HG02870 (cell line): ENCODE measurements at regions not wholly inside any gene's neighbourhood (a gene's known extent, or its start where the extent isn't known, plus 50 kb on each side); places are given as distances from the start of the nearest gene placed in this dataset.

Experiments
- ATAC-seq: cut with Tn5 transposase; IDR thresholded peaks from one replicate; pipeline ENCODE4 v1.9.1; 2021; ENCODE audit warnings: mild to moderate bottlenecking, moderate library complexity; ENCODE audit not compliant: unreplicated experiment

DNA sequence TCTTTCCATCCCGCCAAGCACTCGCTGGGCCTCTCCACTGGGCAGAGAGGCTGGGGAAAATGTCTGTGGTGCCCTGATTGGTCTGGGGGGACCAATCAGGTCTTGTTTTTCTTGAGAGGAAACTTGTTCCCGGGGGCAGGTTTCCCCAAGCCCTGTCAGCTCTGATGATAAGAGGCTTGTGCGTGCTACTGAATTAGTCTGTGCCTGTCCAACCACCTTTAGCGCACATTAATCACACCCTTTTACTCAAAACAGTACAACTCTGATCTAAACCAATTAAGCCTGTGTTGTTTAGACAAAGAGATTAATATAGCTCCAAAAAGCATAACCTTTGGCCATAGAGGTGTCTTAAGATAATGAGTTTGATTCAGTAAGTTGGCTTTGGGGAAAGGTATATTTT, 580.4 kb downstream of the VRK1 start:
- ATAC-seq = no peak

DNA sequence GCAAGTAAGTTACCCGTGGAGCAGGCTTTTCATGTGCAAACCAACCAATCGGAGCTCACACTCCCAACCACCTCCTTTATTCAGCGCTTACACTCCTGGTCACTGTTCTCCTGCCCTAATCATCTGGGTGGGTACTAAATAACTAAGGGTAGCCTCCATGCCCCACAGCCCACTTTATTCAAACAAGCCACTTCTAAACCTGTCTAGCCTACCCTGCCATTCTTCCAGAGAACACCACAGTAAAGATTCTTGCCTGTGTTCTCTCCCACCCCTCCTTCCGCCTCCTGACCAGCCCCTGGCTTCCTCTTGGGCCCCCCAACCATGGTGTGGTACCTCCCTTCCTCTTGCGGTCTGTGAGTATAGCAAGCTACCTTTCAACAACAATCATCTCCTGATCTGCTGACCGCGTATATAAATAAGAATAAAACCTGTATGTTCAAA, 581.9 kb downstream of the VRK1 start:
- no peak for ATAC-seq

DNA sequence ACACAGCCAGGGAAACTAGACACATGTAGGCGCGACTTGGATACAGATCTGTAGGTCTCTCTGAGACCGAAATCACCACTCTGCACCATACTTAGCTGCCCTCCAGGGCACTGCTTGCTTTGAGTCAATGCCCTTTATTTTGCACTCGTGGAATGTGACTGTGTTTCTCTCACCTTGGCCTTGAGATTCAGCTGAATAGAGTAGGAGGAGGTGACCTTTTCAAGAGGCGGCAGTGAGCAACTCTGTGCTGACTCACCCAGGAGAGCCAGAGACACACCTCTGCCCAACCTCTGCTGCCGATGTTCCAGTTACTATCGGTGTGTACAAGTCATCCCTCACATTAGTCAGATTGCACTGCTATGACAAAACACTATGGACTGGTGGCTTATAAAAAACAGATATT, 583.4 kb downstream of the VRK1 start:
- ATAC-seq = no peak

DNA sequence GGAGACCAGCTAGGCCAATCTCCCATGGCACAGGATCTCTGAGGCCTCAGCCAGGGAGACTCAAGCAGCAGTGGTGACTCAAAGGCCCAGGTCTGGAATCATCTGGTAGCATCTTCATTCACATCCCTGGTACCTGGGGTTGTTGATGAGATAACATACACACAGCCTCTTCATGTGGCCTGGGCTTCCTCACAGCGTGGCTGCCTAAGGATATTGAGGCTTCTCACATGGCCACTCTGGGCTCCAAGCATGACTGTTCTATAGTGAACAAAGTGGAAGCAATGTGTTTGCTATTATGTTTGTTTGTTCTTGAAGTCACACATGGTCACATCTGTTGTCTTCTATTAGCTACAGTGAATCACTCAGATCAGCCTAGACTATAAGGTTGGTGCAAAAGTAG, 584.1 kb downstream of the VRK1 start:
- ATAC-seq = no peak

DNA sequence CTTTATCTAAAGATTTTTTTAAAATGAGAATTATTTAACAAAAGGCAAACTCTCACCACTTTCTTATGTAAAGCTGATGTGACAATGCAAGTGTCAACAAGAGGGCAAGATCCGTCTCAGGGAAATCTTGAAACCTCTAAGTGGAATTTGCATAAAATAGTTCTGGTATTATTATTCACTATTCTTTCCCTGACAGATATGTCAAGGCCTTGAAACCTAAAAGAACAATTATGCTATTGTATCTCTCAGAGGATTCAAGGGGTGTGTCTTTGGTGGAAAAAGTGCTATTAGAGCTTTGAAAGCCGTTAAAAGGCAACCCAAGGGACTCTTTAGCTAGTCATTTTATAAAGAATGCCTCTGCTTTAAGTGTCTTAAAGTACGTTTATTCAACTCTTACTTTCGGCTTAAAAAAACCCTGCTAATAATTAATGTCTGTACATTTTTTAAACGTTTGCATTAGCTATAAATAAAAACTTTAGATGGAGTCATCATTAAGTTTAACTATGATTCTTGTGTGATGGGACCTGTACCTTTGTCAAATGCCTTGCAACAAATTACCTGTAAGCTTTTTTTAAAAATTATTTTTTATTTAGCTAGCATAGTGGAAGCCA, 585.5 kb downstream of the VRK1 start:
- no peak for ATAC-seq

DNA sequence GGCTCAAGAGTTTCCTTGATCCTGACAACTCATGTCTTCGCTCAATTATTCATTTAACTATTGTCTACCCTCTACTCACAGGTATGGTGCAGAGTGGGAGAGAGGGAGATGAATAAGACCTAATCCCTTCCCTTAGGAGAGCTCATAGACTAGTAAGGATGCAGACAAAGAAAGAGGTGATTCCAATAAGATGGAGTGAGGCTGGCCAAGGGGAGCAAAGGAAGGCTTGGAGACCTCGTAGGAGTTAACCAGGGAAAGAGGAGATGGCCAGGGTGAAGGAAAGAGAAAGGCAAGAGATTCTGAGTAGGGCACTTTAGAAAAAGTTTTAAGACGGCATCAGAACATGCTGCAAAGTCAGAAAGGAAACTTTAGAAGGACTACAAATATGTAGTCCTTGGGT, 588.5 kb downstream of the VRK1 start:
- ATAC-seq = no peak

DNA sequence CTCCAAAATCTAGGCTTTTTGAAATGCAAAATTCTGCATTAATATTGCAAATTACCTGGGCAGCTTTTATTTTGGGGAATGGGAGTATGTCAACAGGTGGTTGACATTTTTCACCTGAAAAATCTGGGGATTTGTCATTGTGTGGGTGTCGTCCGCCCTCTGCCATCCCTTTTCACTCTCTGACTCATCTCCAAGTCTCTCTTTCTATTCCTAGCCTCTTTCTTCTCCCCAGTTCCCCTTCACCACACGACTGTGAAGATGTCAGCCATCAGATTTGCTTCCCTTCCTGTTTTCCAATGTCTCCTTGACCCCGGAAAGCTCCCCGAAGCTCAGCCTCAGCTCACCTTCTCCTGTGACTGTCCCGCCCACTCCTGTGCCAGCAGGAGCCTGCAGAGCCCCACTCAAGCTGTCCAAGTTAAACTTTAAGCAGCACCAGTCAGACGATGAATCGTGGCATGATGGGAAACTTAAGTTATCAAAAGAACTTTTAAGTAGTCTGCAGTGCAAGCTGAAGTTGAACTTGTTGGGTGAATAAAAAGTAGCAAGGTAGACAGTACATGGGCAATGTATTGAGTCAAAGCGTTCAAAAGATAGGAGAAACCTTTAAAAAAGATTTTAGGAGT, 590.2 kb downstream of the VRK1 start:
- ATAC-seq = no peak

DNA sequence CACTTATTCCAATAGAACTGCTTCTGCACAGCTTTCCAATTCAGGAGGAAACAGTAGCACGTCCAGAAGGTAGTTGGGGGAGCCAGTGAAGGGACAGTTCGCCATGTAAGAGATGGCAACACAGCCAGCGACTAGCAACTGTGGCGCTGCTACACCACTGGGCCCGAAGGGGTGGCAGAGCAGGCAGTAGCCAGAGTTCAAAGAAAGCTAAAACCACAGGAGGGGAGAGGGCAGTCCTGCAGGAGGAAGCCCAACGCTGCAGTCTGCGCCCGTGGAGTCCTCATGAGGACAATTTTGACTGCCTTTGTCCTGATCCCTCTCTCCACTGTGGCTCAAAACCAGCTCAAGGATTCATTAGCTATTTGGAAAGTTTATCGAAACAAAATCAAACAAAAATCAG, 591.2 kb downstream of the VRK1 start:
- ATAC-seq = no peak

DNA sequence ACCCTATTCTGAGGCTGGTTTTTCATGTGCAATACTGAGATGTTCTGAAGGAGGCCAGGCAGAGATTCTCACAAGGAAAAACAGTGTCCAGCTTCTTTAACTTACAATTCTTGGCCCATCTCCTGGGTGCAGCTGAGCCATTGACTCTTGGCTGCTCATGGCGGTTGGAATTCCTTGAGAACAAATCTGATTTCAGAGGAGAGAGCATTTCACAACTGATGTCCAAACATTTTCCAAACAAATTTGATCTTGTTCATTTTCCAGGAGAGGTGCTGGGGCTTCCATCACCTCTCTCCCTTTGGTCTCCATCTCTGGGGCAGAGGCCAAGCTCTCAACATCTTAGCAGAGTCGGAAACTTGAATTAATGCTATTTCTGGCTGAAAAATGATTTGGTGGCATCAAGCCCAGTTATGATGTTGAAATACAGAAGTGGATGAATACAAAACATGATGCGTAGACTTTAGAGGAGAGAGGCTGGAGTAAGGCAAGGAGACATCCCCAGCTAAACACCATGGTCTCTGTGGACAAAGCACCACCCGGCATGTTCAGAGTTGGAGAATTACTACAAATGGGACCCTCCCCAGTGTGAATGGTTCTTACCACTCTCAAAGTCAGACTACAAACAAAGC, 593.0 kb downstream of the VRK1 start:
- no peak for ATAC-seq

DNA sequence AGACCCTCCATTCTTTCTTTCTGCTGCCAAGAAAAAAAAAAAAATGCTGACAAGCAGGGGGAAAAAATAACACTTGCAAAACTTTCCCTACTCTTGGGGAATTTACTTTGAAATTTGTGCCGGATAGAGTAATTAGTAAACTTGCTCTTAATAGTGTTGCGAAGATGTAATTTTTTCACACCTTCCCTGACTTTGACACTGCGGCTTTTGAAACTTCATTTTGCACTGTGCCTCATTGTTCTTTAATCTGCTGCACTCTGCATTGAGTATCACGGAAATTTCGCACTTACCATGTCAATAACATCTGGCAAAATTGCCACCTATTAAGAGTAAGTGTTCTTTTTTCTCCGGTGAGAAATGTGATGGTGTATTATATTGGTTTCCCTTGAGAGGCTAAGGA, 596.1 kb downstream of the VRK1 start:
- no peak for ATAC-seq

DNA sequence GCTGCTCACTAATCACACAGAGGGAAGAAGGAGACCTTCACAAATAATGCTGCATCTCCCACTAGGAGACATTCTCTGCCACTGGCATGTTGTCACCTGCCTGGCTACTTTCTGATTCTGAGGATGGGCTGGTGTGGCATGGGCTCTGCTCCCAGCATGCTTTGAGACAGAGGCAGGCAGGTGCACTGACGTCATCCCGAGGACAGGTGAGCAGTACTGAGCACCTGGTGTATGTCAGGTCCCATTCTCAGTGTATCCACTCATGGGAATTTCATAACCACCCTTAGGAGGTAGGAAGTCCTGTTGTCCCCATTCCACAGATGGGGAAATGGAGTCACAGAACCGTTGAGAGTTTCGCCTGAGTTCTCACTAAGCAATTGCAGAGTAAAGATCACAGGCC, 597.9 kb downstream of the VRK1 start:
- no peak for ATAC-seq

DNA sequence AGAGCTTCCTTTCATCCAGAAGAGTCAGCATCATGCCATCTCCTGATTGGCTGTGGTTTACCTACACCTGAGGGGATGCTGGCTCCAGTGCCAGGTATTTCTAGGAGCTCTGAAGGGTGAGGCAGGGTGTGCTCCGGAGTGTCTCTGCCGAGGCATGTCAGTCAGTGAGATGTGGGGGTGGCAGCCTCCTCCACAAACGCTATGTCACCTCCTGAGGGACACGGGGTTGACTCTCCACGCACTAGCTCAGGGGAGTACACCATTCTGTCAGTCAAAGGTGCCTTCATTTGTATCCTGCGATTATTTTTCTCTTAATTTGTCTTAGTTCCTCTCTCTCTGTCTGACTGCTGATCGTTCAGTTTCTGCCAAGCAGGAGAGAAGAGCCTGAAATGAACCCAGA, 604.5 kb downstream of the VRK1 start:
- no peak for ATAC-seq

DNA sequence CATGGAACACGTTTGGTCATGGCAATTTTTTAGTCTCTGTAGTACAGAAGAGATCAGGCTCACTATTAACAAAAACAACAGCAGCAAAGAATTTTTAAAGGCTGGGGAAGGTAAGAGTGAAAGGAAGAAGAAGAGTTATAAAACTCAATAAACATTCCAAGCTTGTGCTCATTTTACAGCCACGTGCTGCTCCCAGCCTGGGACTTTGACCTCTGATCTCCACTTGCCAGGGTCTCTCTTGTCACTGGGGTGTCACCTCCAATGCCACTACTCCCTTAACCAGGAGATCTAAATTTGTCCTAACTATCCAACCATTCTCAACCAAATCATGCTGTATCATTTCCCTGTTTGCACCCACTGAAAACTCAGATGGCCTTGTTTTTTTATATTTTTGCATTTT, 605.1 kb downstream of the VRK1 start:
- ATAC-seq = no peak

DNA sequence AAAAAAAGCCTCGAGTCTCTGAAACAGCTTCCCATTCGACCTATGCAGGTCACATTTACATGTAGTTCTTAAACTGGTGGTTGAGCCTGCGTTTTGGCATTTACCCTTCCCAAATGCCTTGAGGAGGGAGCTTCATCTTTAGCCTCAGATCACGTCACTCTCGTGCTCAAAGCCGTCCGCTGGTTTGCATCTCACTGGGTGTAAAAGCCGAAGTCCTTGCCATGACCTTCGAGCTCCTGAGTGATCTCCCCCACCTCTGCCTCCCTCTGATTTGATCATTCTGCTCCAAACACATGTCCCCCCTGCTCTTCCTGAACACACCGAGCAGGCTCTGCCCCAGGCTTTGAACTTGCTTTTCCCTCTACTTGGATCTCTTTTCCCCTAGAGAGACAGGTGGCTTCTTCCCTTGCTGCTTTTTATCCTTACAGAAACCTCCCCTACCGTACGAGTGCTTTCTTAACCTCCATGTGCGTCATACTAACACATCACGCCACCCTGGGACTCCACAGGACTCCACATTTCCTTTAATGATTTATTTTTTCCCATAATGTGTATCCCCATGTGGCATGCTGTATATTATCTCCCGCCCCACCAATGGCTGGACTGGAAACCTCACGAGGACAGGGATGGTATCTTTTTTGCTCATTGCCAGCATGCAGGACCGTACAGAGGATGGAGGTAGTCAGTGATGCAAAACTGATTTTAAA, 610.7 kb downstream of the VRK1 start:
- no peak for ATAC-seq

DNA sequence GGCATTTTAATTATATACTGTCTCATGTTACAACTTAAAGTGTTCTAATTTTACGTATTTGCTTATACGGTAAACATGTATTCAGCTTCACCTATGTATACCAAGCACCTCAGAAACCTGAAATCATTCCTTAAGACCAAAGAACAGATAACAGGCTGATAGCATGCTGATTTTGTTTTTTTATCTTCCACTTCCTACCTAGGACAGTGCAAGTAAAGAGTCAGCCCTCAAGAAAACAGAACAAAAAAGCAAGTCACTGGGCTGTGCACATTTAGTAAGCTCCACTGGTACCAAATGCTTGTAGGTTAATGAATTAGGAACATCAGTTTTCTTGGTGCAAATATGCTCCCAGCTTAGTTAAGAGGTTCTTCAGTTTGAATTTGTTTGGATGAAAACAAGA, 611.3 kb downstream of the VRK1 start:
- no peak for ATAC-seq

DNA sequence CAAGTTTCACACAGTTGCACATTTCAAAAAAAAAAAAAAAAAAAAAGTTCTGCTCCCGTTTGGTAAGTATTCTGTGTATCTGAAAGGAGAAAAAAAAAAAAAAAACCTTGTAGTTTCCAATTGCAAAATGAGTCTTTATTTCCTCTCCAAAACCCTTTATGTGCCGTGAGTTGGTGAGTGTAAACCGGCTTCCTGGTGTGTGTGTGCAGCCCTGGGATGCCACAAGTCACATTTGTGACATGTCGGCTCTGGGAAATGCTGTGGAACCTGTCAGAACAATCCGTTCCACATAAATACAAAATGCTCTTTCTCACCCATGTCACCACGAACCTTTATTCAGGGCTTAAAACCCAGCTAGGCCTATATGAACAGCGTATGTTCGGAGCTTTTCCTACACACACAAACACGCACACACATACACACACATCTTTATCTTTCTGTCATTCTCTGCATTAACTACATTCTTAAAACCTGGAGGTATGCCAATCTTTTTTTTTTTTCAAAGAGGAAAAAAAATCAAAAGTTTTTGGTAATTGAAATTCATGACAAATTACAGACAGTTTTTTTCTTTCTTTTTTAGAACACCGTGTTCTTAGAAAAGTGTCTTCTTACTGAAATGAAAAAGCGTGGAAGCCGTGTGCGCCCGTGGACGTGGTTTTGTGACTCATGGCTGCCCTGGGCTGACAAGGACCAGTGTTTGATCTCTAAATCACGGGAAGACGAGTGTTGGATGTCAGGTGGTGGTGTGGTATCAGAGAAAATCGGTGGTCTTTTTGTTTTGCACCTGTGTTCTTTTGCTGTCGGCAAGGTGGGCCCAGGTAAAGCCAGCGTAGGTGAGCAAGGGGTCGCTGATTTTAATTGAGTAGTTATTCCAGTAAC, 612.0 kb downstream of the VRK1 start:
- ATAC-seq = no peak

DNA sequence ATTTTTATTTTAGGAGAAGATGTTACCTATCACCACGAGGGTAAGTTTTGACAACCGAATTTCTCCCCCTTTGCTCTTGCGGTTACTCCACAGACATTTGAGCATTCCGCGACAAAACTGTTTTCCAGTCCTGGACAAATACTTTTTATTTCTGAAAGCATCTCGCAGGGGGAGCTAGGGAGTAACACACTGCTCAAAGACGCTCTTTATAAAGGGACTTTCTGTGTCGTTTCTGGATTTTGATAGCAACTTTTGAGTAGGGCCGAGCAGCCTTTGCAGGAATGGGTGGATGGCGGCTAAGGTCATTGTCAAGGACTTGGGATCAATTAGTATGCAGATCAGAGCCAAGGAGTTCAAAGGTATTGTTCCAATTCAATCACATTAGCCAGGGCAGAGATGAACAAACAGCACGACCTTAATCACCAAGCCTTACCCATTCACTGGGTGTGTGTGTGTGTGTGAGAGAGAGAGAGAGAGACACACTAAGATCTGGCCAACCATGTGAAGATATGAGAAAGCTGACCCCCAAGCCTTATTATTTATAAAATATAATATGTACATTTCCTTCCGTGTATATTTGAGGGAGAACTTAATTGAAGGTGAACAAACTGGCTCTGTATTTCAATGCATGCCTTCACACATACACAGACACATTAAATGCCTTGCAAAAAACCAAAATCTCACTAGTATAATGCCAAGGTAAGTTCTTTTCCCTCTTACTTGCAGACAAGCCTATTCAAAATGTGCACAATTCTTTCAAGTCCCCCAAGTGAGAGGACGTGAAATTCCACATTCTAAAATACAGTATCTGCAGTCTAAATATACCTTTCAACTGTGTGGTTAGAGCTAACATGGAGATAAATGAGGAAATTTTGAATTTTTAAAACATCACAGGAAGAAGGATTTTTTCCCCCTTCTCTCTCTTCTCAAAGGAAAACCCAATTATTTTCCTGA, 613.8 kb downstream of the VRK1 start:
- ATAC-seq = no peak

DNA sequence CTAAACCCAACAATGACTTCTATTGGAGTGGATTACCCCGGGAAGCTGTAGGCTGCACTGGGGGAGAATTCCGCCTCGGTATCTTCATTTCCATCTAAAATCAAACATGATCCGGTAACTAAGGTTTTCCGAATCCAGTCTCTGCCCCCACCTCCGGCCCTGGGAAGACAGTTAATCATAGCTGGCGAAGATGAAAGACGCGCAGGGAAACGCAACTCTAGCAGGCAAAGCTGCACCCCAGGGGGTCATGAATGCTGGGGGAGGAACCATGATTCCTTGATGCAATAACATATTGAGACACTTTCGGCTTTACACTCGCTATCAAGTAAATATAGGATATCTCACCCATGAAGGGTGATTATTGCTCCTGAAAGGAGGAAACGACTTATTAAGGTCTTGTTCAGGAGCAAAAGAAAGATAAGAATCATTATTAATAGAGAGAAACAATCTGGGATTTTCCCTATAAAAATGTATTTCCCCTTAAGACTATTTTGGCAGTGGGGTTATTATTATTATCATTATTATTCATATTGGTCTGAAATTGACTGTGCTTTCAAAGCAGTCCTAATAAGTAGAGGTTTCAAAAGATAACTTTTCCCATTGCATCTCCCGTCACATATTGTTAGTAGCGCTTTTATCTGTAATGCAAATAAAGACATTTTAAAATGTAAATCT, 614.9 kb downstream of the VRK1 start:
- ATAC-seq = no peak

DNA sequence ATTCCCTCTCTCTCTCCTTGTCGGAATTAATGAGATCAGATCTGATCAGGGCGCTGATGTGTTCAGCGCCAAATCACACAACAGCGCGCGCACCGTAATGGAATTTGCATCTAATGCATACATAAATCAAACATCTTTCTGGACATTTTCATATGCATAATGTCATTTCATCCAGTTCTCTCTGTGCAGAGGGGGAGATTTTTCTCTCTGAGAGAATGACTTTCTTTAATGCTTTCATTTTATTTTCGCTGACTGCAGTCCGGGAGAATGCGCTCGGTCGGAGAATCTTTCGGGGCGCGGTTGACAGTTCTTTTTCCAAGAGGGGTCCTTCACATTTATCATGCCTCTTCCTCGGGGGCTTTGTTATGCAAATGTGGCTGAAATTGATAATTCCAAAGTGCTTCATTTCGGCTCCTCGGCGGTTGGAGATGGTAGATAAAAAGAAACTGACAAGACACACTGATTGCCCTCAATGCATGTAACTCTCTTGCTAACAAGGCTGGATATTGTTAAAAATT, 615.9 kb downstream of the VRK1 start:
- no peak for ATAC-seq
